ENCODE measurements at regions not wholly inside any gene's neighbourhood (a gene's known extent, or its start where the extent isn't known, plus 50 kb on each side); places are given as distances from the start of the nearest gene placed in this dataset.

- POLR2A ChIA-PET: no interaction called here
- peaks cover 5% of the 10 kb centered on the region for H3K9me3 Mint-ChIP-seq
- ATAC-seq: peak; percentile 100
Measured at GRCh38 chr6:99802396-99803031, 191.5 kb downstream of the MCHR2 start.

GRCh38 chr6:99808992-99809391 lies 185.0 kb downstream of the MCHR2 start:
- Mint-ChIP-seq H3K9me3 (no peaks in the 10 kb centered on the region; the same call in 1 of the 2 replicates), H3K27me3 (ENCODE audit: low read depth) (peaks cover 89% of the 10 kb centered on the region), H3K27ac (no peak overlapping the region), H3K36me3 (no peaks in the 10 kb centered on the region), H3K4me1 (peaks cover 19% of the 10 kb centered on the region), H3K4me3 (no peak overlapping the region)
- ATAC-seq (no peak), DNase-seq (ENCODE audit: low spot score) (no peak)
- TF ChIP-seq RORB (CRISPR knock-in tag; IDR thresholded peaks at IDR 0.05) (no peak), ATF1 (CRISPR knock-in tag; IDR thresholded peaks at IDR 0.05) (no peak), NR1H2 (CRISPR knock-in tag; IDR thresholded peaks at IDR 0.05) (no peak)
- TF ChIP-seq, protein P1, sequence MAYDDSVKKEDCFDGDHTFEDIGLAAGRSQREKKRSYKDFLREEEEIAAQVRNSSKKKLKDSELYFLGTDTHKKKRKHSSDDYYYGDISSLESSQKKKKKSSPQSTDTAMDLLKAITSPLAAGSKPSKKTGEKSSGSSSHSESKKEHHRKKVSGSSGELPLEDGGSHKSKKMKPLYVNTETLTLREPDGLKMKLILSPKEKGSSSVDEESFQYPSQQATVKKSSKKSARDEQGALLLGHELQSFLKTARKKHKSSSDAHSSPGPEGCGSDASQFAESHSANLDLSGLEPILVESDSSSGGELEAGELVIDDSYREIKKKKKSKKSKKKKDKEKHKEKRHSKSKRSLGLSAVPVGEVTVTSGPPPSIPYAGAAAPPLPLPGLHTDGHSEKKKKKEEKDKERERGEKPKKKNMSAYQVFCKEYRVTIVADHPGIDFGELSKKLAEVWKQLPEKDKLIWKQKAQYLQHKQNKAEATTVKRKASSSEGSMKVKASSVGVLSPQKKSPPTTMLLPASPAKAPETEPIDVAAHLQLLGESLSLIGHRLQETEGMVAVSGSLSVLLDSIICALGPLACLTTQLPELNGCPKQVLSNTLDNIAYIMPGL (CRISPR knock-in tag; IDR thresholded peaks at IDR 0.05): no peak
- ChIA-PET POLR2A (no interaction called here), CTCF (no interaction called here)

More at GRCh38 chr6:99802396-99803031, 191.5 kb downstream of the MCHR2 start:
- CTCF ChIA-PET: no interaction called here
- no peaks in the 10 kb centered on the region for H3K4me1 Mint-ChIP-seq
- no peaks in the 10 kb centered on the region for H3K36me3 Mint-ChIP-seq
- H3K27me3 Mint-ChIP-seq (ENCODE audit: low read depth): peaks cover 36% of the 10 kb centered on the region
- DNase-seq (ENCODE audit: low spot score): peak; percentile 89
- no peak overlapping the region for H3K27ac Mint-ChIP-seq
- no peak overlapping the region for H3K4me3 Mint-ChIP-seq
- no peak for TF ChIP-seq IRF1 (CRISPR knock-in tag; IDR thresholded peaks at IDR 0.05)
- TF ChIP-seq MYBL2 (CRISPR knock-in tag; IDR thresholded peaks at IDR 0.05): no peak
- TF ChIP-seq, protein P2, sequence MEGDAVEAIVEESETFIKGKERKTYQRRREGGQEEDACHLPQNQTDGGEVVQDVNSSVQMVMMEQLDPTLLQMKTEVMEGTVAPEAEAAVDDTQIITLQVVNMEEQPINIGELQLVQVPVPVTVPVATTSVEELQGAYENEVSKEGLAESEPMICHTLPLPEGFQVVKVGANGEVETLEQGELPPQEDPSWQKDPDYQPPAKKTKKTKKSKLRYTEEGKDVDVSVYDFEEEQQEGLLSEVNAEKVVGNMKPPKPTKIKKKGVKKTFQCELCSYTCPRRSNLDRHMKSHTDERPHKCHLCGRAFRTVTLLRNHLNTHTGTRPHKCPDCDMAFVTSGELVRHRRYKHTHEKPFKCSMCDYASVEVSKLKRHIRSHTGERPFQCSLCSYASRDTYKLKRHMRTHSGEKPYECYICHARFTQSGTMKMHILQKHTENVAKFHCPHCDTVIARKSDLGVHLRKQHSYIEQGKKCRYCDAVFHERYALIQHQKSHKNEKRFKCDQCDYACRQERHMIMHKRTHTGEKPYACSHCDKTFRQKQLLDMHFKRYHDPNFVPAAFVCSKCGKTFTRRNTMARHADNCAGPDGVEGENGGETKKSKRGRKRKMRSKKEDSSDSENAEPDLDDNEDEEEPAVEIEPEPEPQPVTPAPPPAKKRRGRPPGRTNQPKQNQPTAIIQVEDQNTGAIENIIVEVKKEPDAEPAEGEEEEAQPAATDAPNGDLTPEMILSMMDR (IDR thresholded peaks at IDR 0.05): peak; percentile 82
- no peak for TF ChIP-seq NR3C1 (CRISPR knock-in tag; conservative IDR thresholded peaks at IDR 0.05; ENCODE audit: low read depth)
- no peak for TF ChIP-seq USF2 (CRISPR knock-in tag; IDR thresholded peaks at IDR 0.05)
- TF ChIP-seq, protein P1 (CRISPR knock-in tag; IDR thresholded peaks at IDR 0.05): 0 out of 2 replicates have a peak, but pooled peaks have one; percentile 44
- TF ChIP-seq, protein P3, sequence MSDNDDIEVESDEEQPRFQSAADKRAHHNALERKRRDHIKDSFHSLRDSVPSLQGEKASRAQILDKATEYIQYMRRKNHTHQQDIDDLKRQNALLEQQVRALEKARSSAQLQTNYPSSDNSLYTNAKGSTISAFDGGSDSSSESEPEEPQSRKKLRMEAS (CRISPR knock-in tag; IDR thresholded peaks at IDR 0.05): peak; percentile 42; the same call in 1 of the 2 replicates
- TF ChIP-seq SP1 (CRISPR knock-in tag; conservative IDR thresholded peaks at IDR 0.05): 0 out of 2 replicates have a peak, but pooled peaks have one; percentile 33

DNA sequence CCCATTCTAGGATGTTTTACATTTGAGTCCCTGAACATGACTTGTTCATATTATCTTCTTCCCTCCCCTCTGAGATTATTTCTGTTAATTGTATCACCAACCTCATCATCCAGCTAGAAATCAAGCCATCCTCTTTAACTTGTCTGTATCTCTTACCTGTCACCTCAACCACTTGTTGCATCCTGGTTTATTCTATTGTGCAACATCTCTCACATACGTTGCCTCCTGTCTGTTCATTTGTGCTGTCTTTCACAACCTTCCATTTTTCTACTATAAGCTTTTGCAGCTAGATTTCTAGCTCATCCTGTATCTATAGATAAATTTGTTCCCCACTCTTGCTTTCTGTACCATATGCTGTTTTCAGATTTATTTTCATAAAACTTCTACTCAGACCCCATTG lies 183.7 kb downstream of the MCHR2 start:
- DNase-seq (ENCODE audit: low spot score) (no peak), ATAC-seq (no peak)
- Mint-ChIP-seq H3K36me3 (no peaks in the 10 kb centered on the region), H3K27ac (no peak overlapping the region), H3K9me3 (no peaks in the 10 kb centered on the region; the same call in 1 of the 2 replicates), H3K4me1 (peaks cover 19% of the 10 kb centered on the region), H3K27me3 (ENCODE audit: low read depth) (peaks cover 91% of the 10 kb centered on the region), H3K4me3 (no peak overlapping the region)
- ChIA-PET CTCF (no interaction called here), POLR2A (no interaction called here)
- no peak for TF ChIP-seq SOX15 (CRISPR knock-in tag; IDR thresholded peaks at IDR 0.05)
- no peak for TF ChIP-seq ZNF396 (CRISPR knock-in tag; IDR thresholded peaks at IDR 0.05; ENCODE audit: borderline replicate concordance)
- no peak for TF ChIP-seq GTF2I (CRISPR knock-in tag; conservative IDR thresholded peaks at IDR 0.05)
- no peak for TF ChIP-seq TEAD4 (CRISPR knock-in tag; IDR thresholded peaks at IDR 0.05)
- TF ChIP-seq, protein P4, sequence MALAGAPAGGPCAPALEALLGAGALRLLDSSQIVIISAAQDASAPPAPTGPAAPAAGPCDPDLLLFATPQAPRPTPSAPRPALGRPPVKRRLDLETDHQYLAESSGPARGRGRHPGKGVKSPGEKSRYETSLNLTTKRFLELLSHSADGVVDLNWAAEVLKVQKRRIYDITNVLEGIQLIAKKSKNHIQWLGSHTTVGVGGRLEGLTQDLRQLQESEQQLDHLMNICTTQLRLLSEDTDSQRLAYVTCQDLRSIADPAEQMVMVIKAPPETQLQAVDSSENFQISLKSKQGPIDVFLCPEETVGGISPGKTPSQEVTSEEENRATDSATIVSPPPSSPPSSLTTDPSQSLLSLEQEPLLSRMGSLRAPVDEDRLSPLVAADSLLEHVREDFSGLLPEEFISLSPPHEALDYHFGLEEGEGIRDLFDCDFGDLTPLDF (CRISPR knock-in tag; IDR thresholded peaks at IDR 0.05): no peak
- no peak for TF ChIP-seq NFE2L1 (CRISPR knock-in tag; IDR thresholded peaks at IDR 0.05)
- TF ChIP-seq ATF3 (CRISPR knock-in tag; conservative IDR thresholded peaks at IDR 0.05): no peak
- no peak for TF ChIP-seq FOXK1 (CRISPR knock-in tag; IDR thresholded peaks at IDR 0.05)
- TF ChIP-seq MYBL2 (CRISPR knock-in tag; IDR thresholded peaks at IDR 0.05): no peak
- TF ChIP-seq, protein P3 (CRISPR knock-in tag; IDR thresholded peaks at IDR 0.05): no peak
- TF ChIP-seq NR2C2 (CRISPR knock-in tag; IDR thresholded peaks at IDR 0.05): no peak
- no peak for TF ChIP-seq ZNF317 (CRISPR knock-in tag; IDR thresholded peaks at IDR 0.05; ENCODE audit: borderline replicate concordance, low read depth)
